ENCODE measurements at regions not wholly inside any gene's neighbourhood (a gene's known extent, or its start where the extent isn't known, plus 50 kb on each side); places are given as distances from the start of the nearest gene placed in this dataset.
"Not testable (repeated sequence)": the region's sequence is repeated elsewhere in the genome, so short reads cannot be mapped to it uniquely, and the experiment has no call there.

DNA sequence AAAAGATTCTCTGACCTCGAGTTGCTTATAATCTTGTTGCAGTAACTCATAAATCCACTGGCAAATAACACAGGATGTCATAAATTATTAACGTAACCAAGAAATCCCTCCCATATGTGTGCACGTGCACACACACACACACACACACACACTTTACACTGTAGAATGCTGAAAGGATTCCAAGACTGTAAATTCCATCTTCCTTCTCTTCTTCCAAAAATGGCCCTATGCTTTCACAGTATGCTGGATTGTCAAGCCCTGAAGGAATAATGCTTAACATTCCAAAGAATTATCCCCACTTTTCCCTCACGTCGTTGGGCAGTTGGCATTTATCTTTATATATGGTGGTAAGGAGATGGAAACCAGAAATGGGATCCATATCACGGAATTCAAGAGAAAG, 117.5 kb upstream of the CRIM1 start:
- POLR2A ChIA-PET: no interaction called here
- CTCF ChIA-PET: no interaction called here

DNA sequence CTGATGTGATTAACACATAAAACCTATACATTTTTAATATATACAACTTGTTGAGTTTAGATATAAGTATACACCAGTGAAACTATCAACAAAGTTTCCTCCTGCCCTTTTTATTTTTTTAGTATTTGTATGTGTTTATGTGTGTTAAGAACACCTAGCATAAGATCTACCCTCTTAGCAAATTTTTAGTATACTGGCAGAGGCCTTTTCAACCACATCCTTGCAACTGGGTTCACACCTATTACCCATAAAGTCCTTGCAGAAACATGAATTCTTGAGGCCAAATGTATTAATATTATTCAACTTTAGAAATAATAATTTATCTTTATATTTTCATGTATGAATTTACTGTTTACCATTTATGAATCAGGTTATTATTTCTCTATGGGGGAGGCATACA, 119.7 kb upstream of the CRIM1 start:
- POLR2A ChIA-PET: no interaction called here
- CTCF ChIA-PET: no interaction called here

- ChIA-PET CTCF (no interaction called here), POLR2A (no interaction called here)
Measured at GRCh38 chr2:36235426-36235825, 120.2 kb upstream of the CRIM1 start.

DNA sequence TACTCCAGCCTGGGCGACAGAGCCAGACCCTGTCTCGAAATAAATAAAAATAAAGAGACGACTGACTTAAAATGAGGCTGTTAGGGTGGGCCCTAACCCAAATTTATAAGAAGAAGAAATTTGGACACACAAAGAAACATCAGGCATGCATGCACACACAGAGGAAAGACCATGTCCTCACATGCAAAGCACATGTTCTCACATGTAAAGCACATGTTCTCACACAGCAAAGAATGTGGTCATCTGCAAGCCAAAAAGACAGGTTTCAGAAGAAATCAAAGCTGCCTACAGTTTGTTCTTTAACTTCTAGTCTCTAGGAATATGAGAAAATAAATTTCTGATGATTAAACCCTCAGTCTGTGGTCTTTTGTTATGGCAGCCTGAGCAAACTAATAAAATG, 132.3 kb upstream of the CRIM1 start:
- POLR2A ChIA-PET: no interaction called here
- CTCF ChIA-PET: no interaction called here

GRCh38 chr2:36222485-36222884, 133.1 kb upstream of the CRIM1 start:
- CTCF ChIA-PET: no interaction called here
- POLR2A ChIA-PET: no interaction called here

GRCh38 chr2:36214691-36215090, 140.9 kb upstream of the CRIM1 start:
- POLR2A ChIA-PET: no interaction called here
- CTCF ChIA-PET: no interaction called here

- ChIA-PET CTCF (no interaction called here), POLR2A (no interaction called here)
Measured at GRCh38 chr2:36203366-36203765, 152.2 kb upstream of the CRIM1 start.

GRCh38 chr2:36197181-36197971, 158.2 kb upstream of the CRIM1 start:
- ChIA-PET POLR2A (no interaction called here), CTCF (no interaction called here)

DNA sequence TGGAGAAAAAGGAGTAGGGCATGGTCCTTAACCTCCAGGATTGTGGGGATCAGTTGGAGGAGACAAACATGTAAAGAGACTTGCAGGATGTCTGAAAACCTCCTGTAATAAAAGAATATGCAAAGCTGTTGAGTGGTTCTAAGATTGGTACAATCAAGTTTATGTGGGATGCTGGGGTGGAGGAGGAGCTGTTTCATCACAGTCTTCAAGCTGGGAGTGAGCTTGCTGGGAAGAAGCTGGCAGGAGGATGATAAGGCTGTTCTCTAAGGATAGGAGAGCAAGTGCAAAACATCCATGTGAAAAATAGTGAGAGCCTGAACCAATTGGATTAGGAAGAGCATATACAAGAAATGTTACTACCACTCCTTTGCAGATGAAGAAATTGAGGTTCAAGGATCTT, 161.9 kb upstream of the CRIM1 start:
- CTCF ChIA-PET: no interaction called here

GRCh38 chr2:36192983-36193382, 162.6 kb upstream of the CRIM1 start:
- POLR2A ChIA-PET: no interaction called here
- CTCF ChIA-PET: no interaction called here

More for the DNA sequence above, 161.9 kb upstream of the CRIM1 start:
- POLR2A ChIA-PET: no interaction called here

DNA sequence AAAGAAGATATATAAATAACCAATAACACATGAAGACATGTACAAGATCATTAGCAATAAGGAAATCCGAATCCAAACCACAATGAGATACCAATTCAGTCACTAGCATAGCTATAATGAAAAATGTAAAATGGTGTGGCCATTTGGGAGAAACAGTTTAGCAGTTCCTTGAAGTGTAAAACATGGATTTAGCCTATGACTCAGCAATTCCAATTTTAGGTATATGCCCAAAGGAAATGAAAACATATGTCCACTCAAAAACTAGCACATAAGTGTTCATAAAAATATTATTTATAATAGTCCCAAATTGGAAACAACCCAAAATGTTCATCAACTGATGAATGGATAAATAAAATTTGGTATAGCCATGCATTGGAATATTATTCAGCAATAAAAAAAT, 165.5 kb upstream of the CRIM1 start:
- POLR2A ChIA-PET: no interaction called here
- CTCF ChIA-PET: no interaction called here

GRCh38 chr2:36185624-36186023, 170.0 kb upstream of the CRIM1 start:
- ChIA-PET POLR2A (no interaction called here), CTCF (no interaction called here)

DNA sequence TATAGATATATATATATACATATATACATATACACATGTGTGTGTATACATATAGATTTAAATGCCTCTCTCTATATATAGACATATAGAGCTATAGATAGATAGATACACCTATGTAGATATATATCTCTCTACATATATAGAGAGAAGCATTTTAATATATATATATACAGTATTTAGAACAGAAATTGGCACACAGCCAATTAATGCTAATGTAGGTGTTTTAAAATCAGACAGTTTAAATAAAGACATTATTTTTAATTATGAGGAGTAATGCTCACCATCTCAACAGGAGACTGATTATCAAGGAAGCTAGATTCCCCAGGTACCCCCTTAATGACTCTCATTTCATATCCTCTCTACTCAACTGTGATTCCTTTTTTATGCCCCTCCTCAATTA, 170.7 kb upstream of the CRIM1 start:
- POLR2A ChIA-PET: no interaction called here

DNA sequence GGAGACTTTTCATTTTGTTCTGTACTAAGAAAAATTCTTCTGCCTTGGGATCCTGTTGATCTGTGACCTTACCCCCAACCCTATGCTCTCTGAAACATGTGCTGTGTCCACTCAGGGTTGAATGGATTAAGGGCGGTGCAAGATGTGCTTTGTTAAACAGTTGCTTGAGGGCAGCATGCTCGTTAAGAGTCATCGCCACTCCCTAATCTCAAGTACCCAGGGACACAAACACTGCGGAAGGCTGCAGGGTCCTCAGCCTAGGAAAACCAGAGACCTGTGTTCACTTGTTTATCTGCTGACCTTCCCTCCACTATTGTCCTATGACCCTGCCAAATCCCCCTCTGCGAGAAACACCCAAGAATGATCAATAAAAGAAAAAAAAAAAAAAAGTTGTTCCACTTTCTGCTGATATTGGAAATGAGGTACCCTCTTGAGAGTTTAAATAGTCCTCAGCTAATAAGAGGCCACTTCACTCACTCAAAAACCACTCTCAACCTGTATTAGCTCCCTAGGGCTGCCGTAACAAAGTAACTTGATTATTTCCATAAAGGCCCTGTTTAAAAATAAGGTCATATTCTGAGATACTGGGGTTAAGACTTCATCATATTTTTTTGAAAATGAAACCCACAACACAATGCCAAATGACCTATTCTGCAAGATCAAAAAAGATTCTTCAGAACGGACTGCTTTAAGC, 174.6 kb upstream of the CRIM1 start:
- CTCF ChIA-PET, POLR2A ChIA-PET: not testable (repeated sequence)

More for the DNA sequence above, 170.7 kb upstream of the CRIM1 start:
- CTCF ChIA-PET: no interaction called here

GRCh38 chr2:36180293-36180692, 175.3 kb upstream of the CRIM1 start:
- CTCF ChIA-PET, POLR2A ChIA-PET: not testable (repeated sequence)

DNA sequence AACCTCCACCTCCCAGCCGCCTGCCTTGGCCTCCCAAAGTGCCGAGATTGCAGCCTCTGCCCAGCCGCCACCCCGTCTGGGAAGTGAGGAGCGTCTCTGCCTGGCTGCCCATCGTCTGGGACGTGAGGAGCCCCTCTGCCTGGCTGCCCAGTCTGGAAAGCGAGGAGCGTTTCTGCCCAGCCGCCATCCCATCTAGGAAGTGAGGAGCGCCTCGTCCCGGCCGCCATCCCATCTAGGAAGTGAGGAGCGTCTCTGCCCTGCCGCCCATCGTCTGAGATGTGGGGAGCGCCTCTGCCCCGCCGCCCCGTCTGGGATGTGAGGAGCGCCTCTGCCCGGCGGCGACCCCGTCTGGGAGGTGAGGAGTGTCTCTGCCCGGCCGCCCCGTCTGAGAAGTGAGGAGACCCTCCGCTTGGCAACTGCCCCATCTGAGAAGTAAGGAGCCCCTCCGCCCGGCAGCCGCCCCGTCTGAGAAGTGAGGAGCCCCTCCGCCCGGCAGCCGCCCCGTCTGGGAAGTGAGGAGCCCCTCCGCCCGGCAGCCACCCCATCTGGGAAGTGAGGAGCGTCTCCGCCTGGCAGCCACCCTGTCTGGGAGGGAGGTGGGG, 175.8 kb upstream of the CRIM1 start:
- POLR2A ChIA-PET, CTCF ChIA-PET: not testable (repeated sequence)

GRCh38 chr2:36178384-36178783, 177.2 kb upstream of the CRIM1 start:
- ChIA-PET POLR2A (no interaction called here), CTCF (no interaction called here)

DNA sequence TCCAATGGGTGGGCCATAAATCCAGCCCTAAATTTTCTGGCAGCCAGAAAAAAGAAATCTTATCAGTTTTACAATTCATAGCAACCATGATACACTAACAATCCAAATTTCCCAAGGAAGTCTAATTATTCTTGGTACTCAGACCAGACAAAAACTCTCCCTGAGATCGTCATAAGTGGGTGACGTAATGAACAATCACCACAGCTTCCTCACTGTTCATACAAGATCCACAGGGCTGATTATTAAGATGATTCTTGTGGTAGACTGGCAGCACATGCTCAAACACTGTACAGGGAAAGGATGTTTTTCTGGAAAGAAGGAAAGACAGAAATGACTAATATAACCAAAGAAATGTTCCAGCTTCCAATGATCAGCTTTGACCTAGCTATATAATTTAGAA, 178.3 kb upstream of the CRIM1 start:
- ChIA-PET CTCF (interaction anchor here (0.8 kb wide), 1 partner anchor 1270 kb away, joined by 3 read pairs; no protein-coding TSS in a partner anchor), POLR2A (no interaction called here)

GRCh38 chr2:36174920-36175319, 180.7 kb upstream of the CRIM1 start:
- POLR2A ChIA-PET: no interaction called here
- CTCF ChIA-PET: no interaction called here

DNA sequence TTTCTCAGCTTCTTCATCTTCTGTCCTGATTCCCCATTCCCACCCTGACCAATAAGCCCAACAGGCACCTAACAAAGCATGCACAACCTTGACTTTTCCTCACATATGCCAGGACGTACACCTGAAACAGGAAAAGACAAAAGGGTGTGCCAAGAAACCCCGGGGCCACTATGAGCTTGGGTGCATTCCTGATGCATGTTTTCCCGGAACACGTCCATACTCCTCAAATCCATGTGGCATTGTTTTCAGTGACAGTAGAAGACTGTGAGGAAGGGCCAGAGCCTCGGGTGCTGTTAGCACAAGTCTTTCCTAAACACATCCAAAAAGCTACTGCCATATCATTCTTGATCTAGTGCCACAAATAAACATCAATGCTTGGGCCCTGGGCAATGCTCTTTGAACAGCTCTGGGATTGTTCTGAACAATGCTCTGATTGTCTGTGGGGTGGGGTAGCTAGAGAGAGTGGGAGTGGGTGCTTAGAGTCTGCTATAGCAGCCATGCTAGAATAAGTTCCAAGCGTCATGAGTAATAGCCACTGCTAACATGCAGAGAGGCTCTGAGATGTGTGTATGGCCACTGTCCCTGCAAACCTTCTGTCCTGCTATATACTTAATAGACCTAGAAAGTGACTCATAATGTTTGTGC, 181.7 kb upstream of the CRIM1 start:
- ChIA-PET POLR2A (no interaction called here), CTCF (no interaction called here)

DNA sequence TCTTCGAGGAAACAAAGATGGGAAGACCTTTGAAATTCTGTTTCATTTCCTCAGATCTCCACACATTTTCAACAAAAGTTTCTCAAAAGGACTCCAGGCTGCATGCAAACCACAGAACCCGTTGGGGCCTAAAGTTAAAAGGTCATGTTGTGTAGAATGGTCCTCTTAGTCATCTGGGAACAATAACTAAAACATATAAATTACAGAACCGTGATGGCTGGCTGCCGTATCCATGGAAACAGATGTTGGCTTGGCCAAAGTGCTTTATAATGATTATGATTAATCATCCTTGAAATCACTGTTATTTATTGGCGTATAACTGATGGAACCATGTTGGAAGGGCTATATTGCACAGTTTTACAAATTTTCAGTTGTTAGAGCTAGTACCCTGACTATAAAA, 182.8 kb upstream of the CRIM1 start:
- POLR2A ChIA-PET: no interaction called here
- CTCF ChIA-PET: no interaction called here
